Amniotic stem cell (primary cell): ENCODE measurements at regions not wholly inside any gene's neighbourhood (a gene's known extent, or its start where the extent isn't known, plus 50 kb on each side); places are given as distances from the start of the nearest gene placed in this dataset.
"Not testable (repeated sequence)": the region's sequence is repeated elsewhere in the genome, so short reads cannot be mapped to it uniquely, and the experiment has no call there.

ENCODE experiments used
- DNase-seq: peaks from one replicate; lab custom pipeline; 2025; lab: John Stamatoyannopoulos, UW

- no peak for DNase-seq
Observed at GRCh38 chr12:14207905-14208551, 157.5 kb upstream of the ATF7IP start.

GRCh38 chr12:14211947-14212387, 153.5 kb upstream of the ATF7IP start:
- DNase-seq, result no peak

GRCh38 chr12:14213542-14213941, 151.9 kb upstream of the ATF7IP start:
- no peak for DNase-seq

GRCh38 chr12:14214495-14214894, 151.0 kb upstream of the ATF7IP start:
- no peak for DNase-seq

GRCh38 chr12:14215949-14216348, 149.5 kb upstream of the ATF7IP start:
- DNase-seq, result not testable (repeated sequence)

- DNase-seq, result no peak
Observed at GRCh38 chr12:14216405-14217294, 148.8 kb upstream of the ATF7IP start.

- no peak for DNase-seq
Observed at GRCh38 chr12:14219156-14219555, 146.3 kb upstream of the ATF7IP start.

GRCh38 chr12:14219670-14220069, 145.8 kb upstream of the ATF7IP start:
- not testable (repeated sequence) for DNase-seq

- DNase-seq, result no peak
Observed at GRCh38 chr12:14225064-14225463, 140.4 kb upstream of the ATF7IP start.

- not testable (repeated sequence) for DNase-seq
Observed at GRCh38 chr12:14235176-14235575, 130.3 kb upstream of the ATF7IP start.

GRCh38 chr12:14236641-14237040, 128.8 kb upstream of the ATF7IP start:
- DNase-seq, result not testable (repeated sequence)

- DNase-seq, result peak; percentile 6
Observed at GRCh38 chr12:14238221-14238792, 127.2 kb upstream of the ATF7IP start.

- no peak for DNase-seq
Observed at GRCh38 chr12:14239350-14239934, 126.0 kb upstream of the ATF7IP start.

GRCh38 chr12:14239935-14240872, 125.3 kb upstream of the ATF7IP start:
- DNase-seq, result no peak

- DNase-seq, result no peak
Observed at GRCh38 chr12:14240873-14241220, 124.6 kb upstream of the ATF7IP start.

GRCh38 chr12:14242825-14243224, 122.7 kb upstream of the ATF7IP start:
- DNase-seq, result not testable (repeated sequence)

- no peak for DNase-seq
Observed at GRCh38 chr12:14243941-14244340, 121.5 kb upstream of the ATF7IP start.

- DNase-seq, result no peak
Observed at GRCh38 chr12:14244876-14245669, 120.4 kb upstream of the ATF7IP start.

GRCh38 chr12:14247166-14247565, 118.3 kb upstream of the ATF7IP start:
- no peak for DNase-seq

- no peak for DNase-seq
Observed at GRCh38 chr12:14249368-14249767, 116.1 kb upstream of the ATF7IP start.

- no peak for DNase-seq
Observed at GRCh38 chr12:14252697-14253096, 112.8 kb upstream of the ATF7IP start.
